Suprapubic skin (tissue), 4 donors: ENCODE measurements at regions not wholly inside any gene's neighbourhood (a gene's known extent, or its start where the extent isn't known, plus 50 kb on each side); places are given as distances from the start of the nearest gene placed in this dataset.

Experiments used
- CTCF ChIP-seq, 2 donors: fragments of 200-600 bp in 1 of 2; fragments of 450-650 bp in 1 of 2; sonication (generic) in 1 of 2; IDR thresholded peaks; one replicate each; pipeline ENCODE4 v1.5.1; 2016 to 2019; ENCODE audit warnings: antibody characterized with exemption in 2 of 2, mild to moderate bottlenecking in 1 of 2, moderate library complexity in 1 of 2
- POLR2A ChIP-seq, 2 donors: fragments of 450-650 bp; IDR thresholded peaks; one replicate each; pipeline ENCODE4 v1.6.1; 2017; ENCODE audit warnings: antibody characterized with exemption in 2 of 2, mild to moderate bottlenecking in 2 of 2, moderate library complexity in 2 of 2
- POLR2AphosphoS5 ChIP-seq, 3 donors: sonication (generic); formaldehyde crosslinking; IDR thresholded peaks; one replicate each; pipeline ENCODE4 v1.6.1; 2017; ENCODE audit warnings: antibody characterized with exemption in 3 of 3

DNA sequence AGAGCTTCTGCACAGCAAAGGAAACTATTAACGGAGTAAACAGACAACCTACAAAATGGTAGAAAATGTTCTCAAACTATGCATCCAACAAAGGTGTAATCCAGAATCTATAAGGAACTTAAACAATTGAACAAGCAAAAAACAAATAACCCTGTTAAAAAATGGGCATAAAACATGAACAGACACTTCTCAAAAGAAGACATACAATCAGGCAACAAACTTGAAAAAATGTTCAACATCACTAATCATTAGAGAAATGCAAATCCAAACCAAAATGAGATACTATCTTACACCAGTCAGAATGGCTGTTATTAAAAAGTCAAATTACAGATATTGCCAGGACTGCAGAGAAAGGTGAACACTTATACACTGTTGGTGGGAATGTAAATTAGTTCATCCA, 309.6 kb upstream of the KLF3 start:
- TF ChIP-seq CTCF (IDR thresholded peaks at IDR 0.05) (no peak), POLR2A (IDR thresholded peaks at IDR 0.05) (no peak), POLR2AphosphoS5 (IDR thresholded peaks at IDR 0.05) (no peak)
